Thoracic aorta (tissue), 2 donors: ENCODE measurements at regions not wholly inside any gene's neighbourhood (a gene's known extent, or its start where the extent isn't known, plus 50 kb on each side); places are given as distances from the start of the nearest gene placed in this dataset.

Experiments
- ATAC-seq: fragments of 150-250 bp; one replicate; pipeline ENCODE4 v1.8.0; 2017; ENCODE audit warnings: low read depth; ENCODE audit not compliant: insufficient number of reproducible peaks, low FRiP score
- DNase-seq: peaks from one replicate; pipeline ENCODE4 v3.0.0-alpha.2; 2020; ENCODE audit warnings: low spot score
- H3K27ac ChIP-seq, 2 donors: fragments of 200-600 bp; sonication (generic); 1 replicate in 1 of 2; 2 replicates in 1 of 2; pipeline ENCODE4 v1.5.1; 2016; ENCODE audit warnings: mild to moderate bottlenecking in 2 of 2, moderate library complexity in 2 of 2
- H3K27me3 ChIP-seq: fragments of 200-600 bp; sonication (generic); replicated peaks from 2 replicates; pipeline ENCODE4 v1.6.0; 2016; ENCODE audit warnings: mild to moderate bottlenecking; ENCODE audit not compliant: insufficient read depth
- H3K36me3 ChIP-seq: fragments of 200-600 bp; sonication (generic); one replicate; pipeline ENCODE4 v1.5.1; 2016
- H3K4me1 ChIP-seq, 2 donors: fragments of 200-600 bp; sonication (generic); 1 replicate in 1 of 2; 2 replicates in 1 of 2; pipeline versions ENCODE4 v1.5.1 to v1.6.0; 2016; ENCODE audit warnings: low read depth in 2 of 2, mild to moderate bottlenecking in 1 of 2; ENCODE audit not compliant: control insufficient read depth in 1 of 2
- H3K4me3 ChIP-seq: fragments of 200-600 bp; sonication (generic); 2 replicates; pipeline ENCODE4 v1.5.1; 2016; ENCODE audit warnings: mild to moderate bottlenecking
- H3K9me3 ChIP-seq: fragments of 200-600 bp; sonication (generic); 2 replicates; pipeline ENCODE4 v1.5.1; 2016
- TF ChIP-seq, protein P1 (sequence below): fragments of 200-600 bp; sonication (generic); IDR thresholded peaks from one replicate; pipeline ENCODE4 v1.5.1; 2019; ENCODE audit warnings: antibody characterized with exemption

- Histone ChIP-seq H3K4me1 (no peaks in the 10 kb centered on the region), H3K4me3 (no peak overlapping the region), H3K27ac (no peak overlapping the region), H3K36me3 (no peaks in the 10 kb centered on the region), H3K9me3 (no peaks in the 10 kb centered on the region), H3K27me3 (no peaks in the 10 kb centered on the region)
- ATAC-seq (no peak), DNase-seq (no peak)
- TF ChIP-seq, protein P1, sequence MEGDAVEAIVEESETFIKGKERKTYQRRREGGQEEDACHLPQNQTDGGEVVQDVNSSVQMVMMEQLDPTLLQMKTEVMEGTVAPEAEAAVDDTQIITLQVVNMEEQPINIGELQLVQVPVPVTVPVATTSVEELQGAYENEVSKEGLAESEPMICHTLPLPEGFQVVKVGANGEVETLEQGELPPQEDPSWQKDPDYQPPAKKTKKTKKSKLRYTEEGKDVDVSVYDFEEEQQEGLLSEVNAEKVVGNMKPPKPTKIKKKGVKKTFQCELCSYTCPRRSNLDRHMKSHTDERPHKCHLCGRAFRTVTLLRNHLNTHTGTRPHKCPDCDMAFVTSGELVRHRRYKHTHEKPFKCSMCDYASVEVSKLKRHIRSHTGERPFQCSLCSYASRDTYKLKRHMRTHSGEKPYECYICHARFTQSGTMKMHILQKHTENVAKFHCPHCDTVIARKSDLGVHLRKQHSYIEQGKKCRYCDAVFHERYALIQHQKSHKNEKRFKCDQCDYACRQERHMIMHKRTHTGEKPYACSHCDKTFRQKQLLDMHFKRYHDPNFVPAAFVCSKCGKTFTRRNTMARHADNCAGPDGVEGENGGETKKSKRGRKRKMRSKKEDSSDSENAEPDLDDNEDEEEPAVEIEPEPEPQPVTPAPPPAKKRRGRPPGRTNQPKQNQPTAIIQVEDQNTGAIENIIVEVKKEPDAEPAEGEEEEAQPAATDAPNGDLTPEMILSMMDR, result no peak
Measured at GRCh38 chr3:8327739-8328138, 173.9 kb upstream of the LMCD1 start.

GRCh38 chr3:8328967-8329366 lies 172.7 kb upstream of the LMCD1 start:
- Histone ChIP-seq H3K4me3 (no peak overlapping the region), H3K27me3 (no peaks in the 10 kb centered on the region), H3K36me3 (no peaks in the 10 kb centered on the region), H3K9me3 (no peaks in the 10 kb centered on the region), H3K4me1 (no peaks in the 10 kb centered on the region), H3K27ac (no peak overlapping the region)
- TF ChIP-seq, protein P1, result no peak
- no peak for DNase-seq
- no peak for ATAC-seq

DNA sequence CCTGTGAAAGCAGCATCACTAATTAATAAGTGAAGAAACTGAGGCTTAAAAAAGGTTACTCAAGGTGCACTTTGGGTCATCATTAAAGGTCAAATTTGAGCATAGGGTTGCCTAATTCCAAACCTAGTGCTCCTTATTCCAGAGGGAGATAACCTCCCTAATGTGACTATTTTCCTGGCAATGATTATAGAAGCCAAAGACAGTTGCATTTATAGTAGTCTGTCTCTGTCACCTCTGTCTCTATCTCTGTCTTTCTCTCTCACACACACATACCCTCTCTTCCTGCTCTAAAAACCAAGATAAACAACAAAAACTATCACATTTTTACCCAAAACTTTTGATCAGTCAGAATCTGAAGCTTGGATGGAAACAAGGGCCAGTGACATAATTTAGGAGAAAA lies 172.0 kb upstream of the LMCD1 start:
- DNase-seq (no peak), ATAC-seq (no peak)
- H3K36me3 ChIP-seq, result no peaks in the 10 kb centered on the region
- no peaks in the 10 kb centered on the region for H3K4me1 ChIP-seq
- no peak overlapping the region for H3K27ac ChIP-seq
- TF ChIP-seq, protein P1, result no peak
- H3K4me3 ChIP-seq, result no peak overlapping the region
- no peaks in the 10 kb centered on the region for H3K27me3 ChIP-seq
- no peaks in the 10 kb centered on the region for H3K9me3 ChIP-seq

GRCh38 chr3:8336456-8336855 lies 165.2 kb upstream of the LMCD1 start:
- H3K4me3 ChIP-seq, result no peak overlapping the region
- no peak overlapping the region for H3K27ac ChIP-seq
- H3K9me3 ChIP-seq, result no peaks in the 10 kb centered on the region
- no peaks in the 10 kb centered on the region for H3K36me3 ChIP-seq
- H3K4me1 ChIP-seq, result no peaks in the 10 kb centered on the region
- TF ChIP-seq, protein P1, result no peak
- DNase-seq, result no peak
- no peaks in the 10 kb centered on the region for H3K27me3 ChIP-seq
- ATAC-seq, result no peak

DNA sequence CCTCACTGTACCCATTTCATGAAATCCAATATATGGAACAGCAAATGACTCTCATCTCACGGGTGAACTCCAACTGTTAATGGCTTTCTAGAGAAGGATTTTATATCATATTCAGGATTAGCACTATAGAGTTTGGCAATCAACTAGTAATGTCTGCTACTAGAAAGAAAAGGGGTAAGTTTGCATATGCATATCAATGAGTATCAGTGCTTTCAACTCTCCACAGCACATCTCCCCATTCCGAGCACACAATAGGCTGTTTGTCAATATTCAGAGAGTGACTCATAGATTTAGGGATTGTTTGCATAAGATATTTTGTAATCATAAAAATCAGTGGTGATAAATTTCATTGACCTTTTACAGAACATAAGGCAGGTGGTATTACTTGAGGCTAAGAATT lies 163.2 kb upstream of the LMCD1 start:
- Histone ChIP-seq H3K4me1 (no peaks in the 10 kb centered on the region), H3K4me3 (no peak overlapping the region), H3K27ac (no peak overlapping the region), H3K27me3 (no peaks in the 10 kb centered on the region), H3K36me3 (no peaks in the 10 kb centered on the region), H3K9me3 (no peaks in the 10 kb centered on the region)
- TF ChIP-seq, protein P1, result no peak
- ATAC-seq, result no peak
- DNase-seq, result no peak
